ENCODE measurements at regions not wholly inside any gene's neighbourhood (a gene's known extent, or its start where the extent isn't known, plus 50 kb on each side); places are given as distances from the start of the nearest gene placed in this dataset.

DNA sequence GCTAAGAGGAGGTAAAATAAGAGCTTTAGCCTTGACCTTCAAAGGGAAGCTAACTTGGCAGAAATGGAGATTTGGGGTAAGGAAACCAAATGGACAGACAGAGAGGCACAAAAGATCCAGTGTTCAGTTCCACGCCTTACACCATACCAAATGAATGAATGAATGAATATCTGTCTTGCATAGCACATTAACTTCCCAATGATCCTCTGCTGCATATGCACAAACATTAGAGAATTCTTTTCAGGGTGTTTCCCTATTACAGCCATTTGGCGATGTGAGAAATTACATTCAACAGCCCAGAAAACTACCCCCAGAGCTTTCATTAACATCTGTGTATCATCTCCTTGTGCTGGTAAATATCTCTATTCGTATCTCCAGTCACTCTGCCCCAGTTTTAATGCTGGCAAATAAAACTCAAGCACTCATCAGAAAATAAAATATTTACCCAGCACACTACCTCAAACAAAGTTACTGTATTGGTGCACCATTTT, 1056.2 kb downstream of the SORCS3 start:
- H3K36me3 ChIP-seq (ENCODE audit: insufficient read depth, low read length) = no peaks in the 10 kb centered on the region
- H3K27me3 ChIP-seq (ENCODE audit: insufficient read depth, low read length) = no peaks in the 10 kb centered on the region
- H2AFZ ChIP-seq (ENCODE audit: low read length, unreplicated experiment) = no peak overlapping the region
- H3K79me2 ChIP-seq (ENCODE audit: control insufficient read depth, insufficient read depth, low read length, unreplicated experiment) = no peaks in the 10 kb centered on the region
- H3K27ac ChIP-seq (ENCODE audit: low read depth, low read length) = no peak overlapping the region
- H3K4me3 ChIP-seq (ENCODE audit: low read depth, low read length) = no peak overlapping the region
- no peaks in the 10 kb centered on the region for H3K4me1 ChIP-seq (ENCODE audit: control insufficient read depth, insufficient read depth, low read length, unreplicated experiment)

GRCh38 chr10:105691811-105692210, 1050.7 kb downstream of the SORCS3 start:
- H3K79me2 ChIP-seq (ENCODE audit: control insufficient read depth, insufficient read depth, low read length, unreplicated experiment) = no peaks in the 10 kb centered on the region
- H3K27ac ChIP-seq (ENCODE audit: low read depth, low read length) = no peak overlapping the region
- H3K36me3 ChIP-seq (ENCODE audit: insufficient read depth, low read length) = no peaks in the 10 kb centered on the region
- H3K27me3 ChIP-seq (ENCODE audit: insufficient read depth, low read length) = no peaks in the 10 kb centered on the region
- H3K4me1 ChIP-seq (ENCODE audit: control insufficient read depth, insufficient read depth, low read length, unreplicated experiment) = no peaks in the 10 kb centered on the region
- no peak overlapping the region for H3K4me3 ChIP-seq (ENCODE audit: low read depth, low read length)
- no peak overlapping the region for H2AFZ ChIP-seq (ENCODE audit: low read length, unreplicated experiment)

DNA sequence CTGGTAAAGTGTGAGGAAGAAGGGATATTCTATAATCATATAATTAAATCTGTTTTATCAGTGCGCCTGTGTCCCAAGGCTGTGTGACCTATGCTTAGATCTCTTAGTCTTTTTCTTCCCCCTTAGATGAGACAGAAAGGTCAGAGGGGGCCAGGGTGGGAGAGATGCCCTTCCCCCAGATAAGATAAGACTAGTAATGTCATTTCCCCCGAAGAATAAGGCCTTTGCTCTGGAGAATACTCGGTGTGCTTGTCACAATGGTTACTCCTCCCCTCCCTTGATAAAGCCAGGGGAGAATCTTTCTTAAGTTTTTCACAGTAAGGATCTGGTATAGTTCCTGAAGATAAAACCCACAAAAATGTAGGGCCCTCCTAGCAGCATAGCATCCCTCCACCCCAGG, 1041.8 kb downstream of the SORCS3 start:
- Histone ChIP-seq H3K79me2 (ENCODE audit: control insufficient read depth, insufficient read depth, low read length, unreplicated experiment) (no peaks in the 10 kb centered on the region), H2AFZ (ENCODE audit: low read length, unreplicated experiment) (no peak overlapping the region), H3K4me1 (ENCODE audit: control insufficient read depth, insufficient read depth, low read length, unreplicated experiment) (no peaks in the 10 kb centered on the region), H3K4me3 (ENCODE audit: low read depth, low read length) (no peak overlapping the region), H3K27ac (ENCODE audit: low read depth, low read length) (no peak overlapping the region), H3K27me3 (ENCODE audit: insufficient read depth, low read length) (no peaks in the 10 kb centered on the region), H3K36me3 (ENCODE audit: insufficient read depth, low read length) (no peaks in the 10 kb centered on the region)

- H3K27me3 ChIP-seq (ENCODE audit: insufficient read depth, low read length) = no peaks in the 10 kb centered on the region
- no peak overlapping the region for H3K27ac ChIP-seq (ENCODE audit: low read depth, low read length)
- no peaks in the 10 kb centered on the region for H3K4me1 ChIP-seq (ENCODE audit: control insufficient read depth, insufficient read depth, low read length, unreplicated experiment)
- no peak overlapping the region for H2AFZ ChIP-seq (ENCODE audit: low read length, unreplicated experiment)
- peak overlapping the region; percentile 29; the same call in 1 of the 2 replicates for H3K4me3 ChIP-seq (ENCODE audit: low read depth, low read length)
- H3K79me2 ChIP-seq (ENCODE audit: control insufficient read depth, insufficient read depth, low read length, unreplicated experiment) = no peaks in the 10 kb centered on the region
- no peaks in the 10 kb centered on the region for H3K36me3 ChIP-seq (ENCODE audit: insufficient read depth, low read length)
Observed at GRCh38 chr10:105681051-105681450, 1040.0 kb downstream of the SORCS3 start.

DNA sequence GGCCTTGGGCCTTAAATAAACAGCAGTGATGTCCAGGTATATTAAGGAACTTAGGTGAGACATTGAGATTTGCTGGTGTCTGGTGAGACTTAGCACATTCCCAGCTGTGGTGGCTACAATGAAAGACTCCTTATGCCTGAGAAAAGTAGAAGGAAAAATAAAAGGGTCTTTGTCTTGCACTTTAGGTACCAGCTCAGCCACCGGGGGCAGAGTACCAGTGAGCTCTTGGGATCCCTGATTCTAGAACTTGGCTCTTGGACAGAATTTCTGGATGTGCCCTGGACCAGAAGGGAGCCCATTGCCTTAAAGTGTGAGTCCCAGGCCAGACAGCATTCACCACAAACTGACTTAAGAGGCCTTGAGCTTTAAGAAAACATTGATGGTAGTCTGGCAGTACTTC, 1038.7 kb downstream of the SORCS3 start:
- no peaks in the 10 kb centered on the region for H3K79me2 ChIP-seq (ENCODE audit: control insufficient read depth, insufficient read depth, low read length, unreplicated experiment)
- H3K4me3 ChIP-seq (ENCODE audit: low read depth, low read length) = no peak overlapping the region
- no peak overlapping the region for H3K27ac ChIP-seq (ENCODE audit: low read depth, low read length)
- H3K4me1 ChIP-seq (ENCODE audit: control insufficient read depth, insufficient read depth, low read length, unreplicated experiment) = no peaks in the 10 kb centered on the region
- H3K36me3 ChIP-seq (ENCODE audit: insufficient read depth, low read length) = no peaks in the 10 kb centered on the region
- no peak overlapping the region for H2AFZ ChIP-seq (ENCODE audit: low read length, unreplicated experiment)
- no peaks in the 10 kb centered on the region for H3K27me3 ChIP-seq (ENCODE audit: insufficient read depth, low read length)

GRCh38 chr10:105675333-105675732, 1034.2 kb downstream of the SORCS3 start:
- H2AFZ ChIP-seq (ENCODE audit: low read length, unreplicated experiment) = no peak overlapping the region
- no peak overlapping the region for H3K27ac ChIP-seq (ENCODE audit: low read depth, low read length)
- H3K4me3 ChIP-seq (ENCODE audit: low read depth, low read length) = no peak overlapping the region
- H3K27me3 ChIP-seq (ENCODE audit: insufficient read depth, low read length) = no peaks in the 10 kb centered on the region
- H3K36me3 ChIP-seq (ENCODE audit: insufficient read depth, low read length) = no peaks in the 10 kb centered on the region
- no peaks in the 10 kb centered on the region for H3K4me1 ChIP-seq (ENCODE audit: control insufficient read depth, insufficient read depth, low read length, unreplicated experiment)
- no peaks in the 10 kb centered on the region for H3K79me2 ChIP-seq (ENCODE audit: control insufficient read depth, insufficient read depth, low read length, unreplicated experiment)

DNA sequence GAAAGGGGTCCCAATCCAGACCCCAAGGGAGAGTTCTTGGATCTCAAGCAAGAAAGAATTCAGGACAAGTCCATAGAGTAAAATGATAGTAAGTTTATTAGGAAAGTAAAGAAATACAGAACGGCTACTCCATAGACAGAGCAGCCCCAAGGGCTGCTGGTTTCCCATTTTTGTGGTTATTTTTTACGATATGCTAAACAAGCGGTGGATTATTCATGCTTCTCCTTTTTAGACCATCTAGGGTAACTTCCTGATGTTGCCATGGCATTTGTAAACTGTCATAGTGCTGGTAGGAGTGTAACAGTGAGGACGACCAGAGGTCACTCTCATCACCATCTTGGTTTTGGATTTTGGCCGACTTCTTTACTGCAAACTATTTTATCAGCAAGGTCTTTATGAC, 1033.4 kb downstream of the SORCS3 start:
- Histone ChIP-seq H3K4me3 (ENCODE audit: low read depth, low read length) (no peak overlapping the region), H2AFZ (ENCODE audit: low read length, unreplicated experiment) (no peak overlapping the region), H3K27ac (ENCODE audit: low read depth, low read length) (no peak overlapping the region), H3K79me2 (ENCODE audit: control insufficient read depth, insufficient read depth, low read length, unreplicated experiment) (no peaks in the 10 kb centered on the region), H3K27me3 (ENCODE audit: insufficient read depth, low read length) (no peaks in the 10 kb centered on the region), H3K36me3 (ENCODE audit: insufficient read depth, low read length) (no peaks in the 10 kb centered on the region), H3K4me1 (ENCODE audit: control insufficient read depth, insufficient read depth, low read length, unreplicated experiment) (no peaks in the 10 kb centered on the region)

DNA sequence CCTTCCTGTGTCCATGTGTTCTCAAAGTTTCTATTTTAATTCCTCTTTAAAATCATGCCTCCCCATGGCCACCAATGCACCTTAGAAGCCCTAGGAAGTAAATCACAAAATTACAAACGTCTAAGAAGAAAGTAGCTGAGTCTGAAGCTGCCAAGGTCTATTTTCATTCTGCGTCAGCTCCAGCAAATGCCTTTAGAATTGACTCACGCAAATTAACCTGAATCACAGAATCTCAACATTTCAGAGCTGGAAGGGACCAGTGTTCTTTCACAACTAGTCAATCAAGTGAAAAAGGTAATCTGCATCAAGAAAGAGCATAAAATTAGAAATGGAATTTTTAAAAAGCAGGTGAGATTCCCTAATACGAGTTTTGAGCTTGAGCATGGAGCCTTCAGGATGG, 1017.6 kb downstream of the SORCS3 start:
- Histone ChIP-seq H3K36me3 (ENCODE audit: insufficient read depth, low read length) (no peaks in the 10 kb centered on the region), H3K27ac (ENCODE audit: low read depth, low read length) (no peak overlapping the region), H3K4me3 (ENCODE audit: low read depth, low read length) (no peak overlapping the region), H3K79me2 (ENCODE audit: control insufficient read depth, insufficient read depth, low read length, unreplicated experiment) (no peaks in the 10 kb centered on the region), H2AFZ (ENCODE audit: low read length, unreplicated experiment) (no peak overlapping the region), H3K4me1 (ENCODE audit: control insufficient read depth, insufficient read depth, low read length, unreplicated experiment) (no peaks in the 10 kb centered on the region), H3K27me3 (ENCODE audit: insufficient read depth, low read length) (no peaks in the 10 kb centered on the region)

GRCh38 chr10:105656856-105657255, 1015.8 kb downstream of the SORCS3 start:
- no peak overlapping the region for H3K4me3 ChIP-seq (ENCODE audit: low read depth, low read length)
- no peaks in the 10 kb centered on the region for H3K79me2 ChIP-seq (ENCODE audit: control insufficient read depth, insufficient read depth, low read length, unreplicated experiment)
- H3K27ac ChIP-seq (ENCODE audit: low read depth, low read length) = no peak overlapping the region
- no peaks in the 10 kb centered on the region for H3K4me1 ChIP-seq (ENCODE audit: control insufficient read depth, insufficient read depth, low read length, unreplicated experiment)
- no peak overlapping the region for H2AFZ ChIP-seq (ENCODE audit: low read length, unreplicated experiment)
- H3K36me3 ChIP-seq (ENCODE audit: insufficient read depth, low read length) = no peaks in the 10 kb centered on the region
- no peaks in the 10 kb centered on the region for H3K27me3 ChIP-seq (ENCODE audit: insufficient read depth, low read length)

DNA sequence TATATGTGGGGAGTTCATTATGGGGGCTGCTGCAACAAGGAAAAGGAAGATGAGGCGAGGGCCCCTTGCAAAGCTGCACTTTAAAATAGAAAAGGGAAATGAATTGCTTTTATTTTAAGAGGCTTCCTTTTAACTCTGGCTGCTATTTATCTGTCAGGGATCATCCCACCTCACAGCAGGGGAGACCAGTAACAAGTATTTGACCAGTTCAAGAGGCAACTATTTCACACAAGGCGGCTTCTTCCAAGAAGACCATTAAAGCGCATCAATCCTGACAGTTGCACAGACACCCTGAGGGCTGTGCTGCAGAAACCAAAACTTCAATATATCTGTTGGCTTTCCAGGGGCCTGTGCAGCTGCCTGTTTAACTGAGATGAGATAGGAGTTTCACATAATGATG, 1009.2 kb downstream of the SORCS3 start:
- Histone ChIP-seq H3K36me3 (ENCODE audit: insufficient read depth, low read length) (no peaks in the 10 kb centered on the region), H3K27ac (ENCODE audit: low read depth, low read length) (no peak overlapping the region), H2AFZ (ENCODE audit: low read length, unreplicated experiment) (no peak overlapping the region), H3K4me1 (ENCODE audit: control insufficient read depth, insufficient read depth, low read length, unreplicated experiment) (no peaks in the 10 kb centered on the region), H3K27me3 (ENCODE audit: insufficient read depth, low read length) (no peaks in the 10 kb centered on the region), H3K79me2 (ENCODE audit: control insufficient read depth, insufficient read depth, low read length, unreplicated experiment) (no peaks in the 10 kb centered on the region), H3K4me3 (ENCODE audit: low read depth, low read length) (no peak overlapping the region)

DNA sequence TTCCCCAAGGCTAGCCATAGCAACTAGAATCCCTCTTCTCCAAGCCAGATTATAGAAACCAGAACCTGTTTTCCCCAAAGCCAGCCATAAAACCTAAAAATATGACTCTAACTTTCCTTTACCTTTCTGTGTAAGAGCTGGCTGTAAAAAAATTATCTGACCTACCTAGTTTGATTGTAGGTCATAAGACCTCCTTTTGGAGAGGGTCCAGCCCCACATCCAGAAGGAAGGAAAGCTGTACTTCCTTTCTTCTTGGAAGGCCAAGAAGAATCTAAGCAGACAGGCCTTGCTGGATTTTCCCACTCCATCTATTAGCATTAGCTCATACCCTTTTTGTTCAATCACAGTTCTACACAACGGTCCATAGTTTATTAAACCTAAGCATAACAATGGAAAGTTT, 1006.3 kb downstream of the SORCS3 start:
- Histone ChIP-seq H3K4me1 (ENCODE audit: control insufficient read depth, insufficient read depth, low read length, unreplicated experiment) (no peaks in the 10 kb centered on the region), H3K4me3 (ENCODE audit: low read depth, low read length) (no peak overlapping the region), H3K36me3 (ENCODE audit: insufficient read depth, low read length) (no peaks in the 10 kb centered on the region), H3K79me2 (ENCODE audit: control insufficient read depth, insufficient read depth, low read length, unreplicated experiment) (no peaks in the 10 kb centered on the region), H2AFZ (ENCODE audit: low read length, unreplicated experiment) (no peak overlapping the region), H3K27me3 (ENCODE audit: insufficient read depth, low read length) (no peaks in the 10 kb centered on the region), H3K27ac (ENCODE audit: low read depth, low read length) (no peak overlapping the region)

Data from ACC112 (cell line).